PC-9 (cell line): ENCODE measurements at regions not wholly inside any gene's neighbourhood (a gene's known extent, or its start where the extent isn't known, plus 50 kb on each side); places are given as distances from the start of the nearest gene placed in this dataset.

ENCODE experiments used
- BruUV-seq: library from RNA; stranded (reverse); fragments of 400-500 nt; replicated peaks from 2 replicates; lab custom pipeline; 2021; lab: Mats Ljungman, UMichigan
- CTCF ChIA-PET: fragments of 300-600 bp; sonication (Branson Sonifier 250); formaldehyde crosslinking; loops from one replicate; lab custom pipeline; 2022; ENCODE audit warnings: antibody characterized with exemption; lab: Charles Lee
- POLR2A ChIA-PET: fragments of 300-600 bp; sonication (Branson Sonifier 250); formaldehyde crosslinking; loops from one replicate; lab custom pipeline; 2022; ENCODE audit warnings: antibody characterized with exemption; ENCODE audit not compliant: unreplicated experiment; lab: Charles Lee
- DNase-seq, 2 experiments: peaks; one replicate each; pipeline versions ENCODE4 v3.0.0 to v3.0.0-alpha.2; 2015 to 2022; ENCODE audit warnings: mixed read lengths in 1 of 2
- H2AFZ ChIP-seq: fragments of 200-600 bp; sonication (generic); 2 replicates; pipeline ENCODE4 v1.8.1; 2017; ENCODE audit warnings: antibody characterized with exemption
- H3F3A ChIP-seq: fragments of 200-600 bp; sonication (generic); 2 replicates; pipeline ENCODE4 v1.8.1; 2017; ENCODE audit warnings: antibody characterized with exemption, mild to moderate bottlenecking, low read depth; ENCODE audit not compliant: insufficient read depth
- H3K27ac ChIP-seq: fragments of 200-600 bp; sonication (generic); 2 replicates; pipeline ENCODE4 v1.6.1; 2016; ENCODE audit warnings: mixed run types
- H3K27me3 ChIP-seq: fragments of 200-600 bp; sonication (generic); 2 replicates; pipeline ENCODE4 v1.6.1; 2016; ENCODE audit warnings: low read depth, mixed run types; ENCODE audit not compliant: insufficient read depth
- H3K36me3 ChIP-seq: fragments of 200-600 bp; sonication (generic); 2 replicates; pipeline ENCODE4 v1.6.1; 2016; ENCODE audit warnings: low read depth, mixed run types
- H3K4me1 ChIP-seq: fragments of 200-600 bp; sonication (generic); replicated peaks from 2 replicates; pipeline ENCODE4 v1.6.1; 2016; ENCODE audit warnings: mixed run types; ENCODE audit not compliant: insufficient read depth
- H3K4me2 ChIP-seq: fragments of 200-600 bp; sonication (generic); 2 replicates; pipeline ENCODE4 v1.6.1; 2017; ENCODE audit warnings: mixed run types
- H3K4me3 ChIP-seq: fragments of 200-600 bp; sonication (generic); 2 replicates; pipeline ENCODE4 v1.6.1; 2016; ENCODE audit warnings: mixed run types
- H3K79me2 ChIP-seq: fragments of 200-600 bp; sonication (generic); 2 replicates; pipeline ENCODE4 v1.6.1; 2017; ENCODE audit warnings: low read depth, mixed run types
- H3K9me2 ChIP-seq: fragments of 200-600 bp; sonication (generic); 2 replicates; pipeline ENCODE4 v1.8.1; 2017; ENCODE audit warnings: mild to moderate bottlenecking; ENCODE audit not compliant: insufficient read depth
- H3K9me3 ChIP-seq: fragments of 200-600 bp; sonication (generic); 2 replicates; pipeline ENCODE4 v1.8.1; 2016; ENCODE audit warnings: low read depth; ENCODE audit not compliant: insufficient read depth
- H4K20me1 ChIP-seq: fragments of 200-600 bp; sonication (generic); 2 replicates; pipeline ENCODE4 v1.8.1; 2017; ENCODE audit not compliant: insufficient read depth
- CTCF ChIP-seq: fragments of 200-600 bp; sonication (generic); conservative IDR thresholded peaks from 2 replicates; pipeline ENCODE4 v1.6.1; 2017; ENCODE audit warnings: mixed run types, antibody characterized with exemption, mild to moderate bottlenecking, moderate library complexity
- EZH2 ChIP-seq: fragments of 200-600 bp; sonication (generic); IDR thresholded peaks from 2 replicates; pipeline ENCODE4 v1.8.0; 2017; ENCODE audit warnings: antibody characterized with exemption, low read depth
- intact Hi-C: fragments of 100-400 bp; cut with micrococcal nuclease; formaldehyde crosslinking; loops from one replicate; pipeline ENCODE4 v1.10.0; 2022; ENCODE audit not compliant: unreplicated experiment

- intact Hi-C loops, result no loop called here
- no peaks in the 10 kb centered on the region for H3K9me3 ChIP-seq
- BruUV-seq, result no TSS peak
Observed at GRCh38 chr13:74272826-74273225, 138.6 kb upstream of the KLF12 start.

GRCh38 chr13:74270018-74270417, 135.8 kb upstream of the KLF12 start:
- Histone ChIP-seq H3K4me3 (no peak overlapping the region), H3K36me3 (no peaks in the 10 kb centered on the region)
- POLR2A ChIA-PET, result interaction anchor here (0.7 kb wide), 1 partner anchor 222 kb away, joined by 3 read pairs; no protein-coding TSS in a partner anchor

More at GRCh38 chr13:74272826-74273225, 138.6 kb upstream of the KLF12 start:
- Histone ChIP-seq H2AFZ (no peak overlapping the region), H3K4me1 (no peaks in the 10 kb centered on the region), H3K27ac (no peak overlapping the region), H3K36me3 (no peaks in the 10 kb centered on the region), H3K79me2 (no peaks in the 10 kb centered on the region), H3F3A (no peaks in the 10 kb centered on the region), H3K27me3 (no peaks in the 10 kb centered on the region), H3K9me2 (no peaks in the 10 kb centered on the region), H3K4me2 (no peak overlapping the region), H3K4me3 (no peak overlapping the region), H4K20me1 (no peaks in the 10 kb centered on the region)
- TF ChIP-seq CTCF (no peak), EZH2 (no peak)
- POLR2A ChIA-PET, result no interaction called here
- CTCF ChIA-PET, result no interaction called here
- DNase-seq, result no peak

GRCh38 chr13:74266861-74267260, 132.7 kb upstream of the KLF12 start:
- Histone ChIP-seq H3K9me2 (no peaks in the 10 kb centered on the region), H3K27ac (no peak overlapping the region), H3F3A (no peaks in the 10 kb centered on the region), H3K4me2 (no peak overlapping the region), H3K4me1 (no peaks in the 10 kb centered on the region), H2AFZ (no peak overlapping the region), H3K4me3 (no peak overlapping the region), H3K9me3 (no peaks in the 10 kb centered on the region), H4K20me1 (no peaks in the 10 kb centered on the region), H3K36me3 (no peaks in the 10 kb centered on the region), H3K27me3 (no peaks in the 10 kb centered on the region), H3K79me2 (no peaks in the 10 kb centered on the region)
- POLR2A ChIA-PET, result no interaction called here
- CTCF ChIA-PET, result no interaction called here
- DNase-seq, result no peak
- no TSS peak for BruUV-seq
- intact Hi-C loops, result no loop called here
- no peak for TF ChIP-seq CTCF
- TF ChIP-seq EZH2, result no peak

More at GRCh38 chr13:74270018-74270417, 135.8 kb upstream of the KLF12 start:
- Histone ChIP-seq H3K27me3 (no peaks in the 10 kb centered on the region), H3K9me2 (no peaks in the 10 kb centered on the region), H4K20me1 (no peaks in the 10 kb centered on the region), H3K9me3 (no peaks in the 10 kb centered on the region), H3K27ac (no peak overlapping the region), H3K79me2 (no peaks in the 10 kb centered on the region), H3F3A (no peaks in the 10 kb centered on the region), H2AFZ (no peak overlapping the region), H3K4me1 (no peaks in the 10 kb centered on the region), H3K4me2 (no peak overlapping the region)
- BruUV-seq, result no TSS peak
- no peak for DNase-seq
- TF ChIP-seq EZH2, result no peak
- TF ChIP-seq CTCF, result no peak
- CTCF ChIA-PET, result no interaction called here
- intact Hi-C loops, result no loop called here
